GM19238 (cell line): ENCODE measurements at regions not wholly inside any gene's neighbourhood (a gene's known extent, or its start where the extent isn't known, plus 50 kb on each side); places are given as distances from the start of the nearest gene placed in this dataset.

ENCODE experiments used
- DNase-seq: peaks from one replicate; pipeline ENCODE4 v3.0.0; 2011; ENCODE audit warnings: low spot score; ENCODE audit not compliant: insufficient read length

- DNase-seq, result no peak
Measured at GRCh38 chrX:14476205-14476604, 53.1 kb upstream of the GLRA2 start.

GRCh38 chrX:14449773-14450172, 79.6 kb upstream of the GLRA2 start:
- no peak for DNase-seq

GRCh38 chrX:14448406-14448805, 80.9 kb upstream of the GLRA2 start:
- no peak for DNase-seq

GRCh38 chrX:14440106-14440505, 89.2 kb upstream of the GLRA2 start:
- DNase-seq, result no peak

- DNase-seq, result no peak
Measured at GRCh38 chrX:14427614-14428013, 101.7 kb upstream of the GLRA2 start.

GRCh38 chrX:14420841-14421240, 108.5 kb upstream of the GLRA2 start:
- DNase-seq, result no peak

- DNase-seq, result no peak
Measured at GRCh38 chrX:14412686-14413085, 116.7 kb upstream of the GLRA2 start.

- DNase-seq, result no peak
Measured at GRCh38 chrX:14411326-14411725, 118.0 kb upstream of the GLRA2 start.

- no peak for DNase-seq
Measured at GRCh38 chrX:14409341-14409740, 120.0 kb upstream of the GLRA2 start.

GRCh38 chrX:14406225-14406624, 123.1 kb upstream of the GLRA2 start:
- DNase-seq, result no peak

GRCh38 chrX:14398725-14399124, 130.6 kb upstream of the GLRA2 start:
- DNase-seq, result no peak

GRCh38 chrX:14389682-14390081, 139.7 kb upstream of the GLRA2 start:
- DNase-seq, result no peak

GRCh38 chrX:14386981-14387380, 142.4 kb upstream of the GLRA2 start:
- no peak for DNase-seq

GRCh38 chrX:14380044-14380443, 149.3 kb upstream of the GLRA2 start:
- DNase-seq, result no peak

GRCh38 chrX:14377427-14377826, 151.9 kb upstream of the GLRA2 start:
- DNase-seq, result no peak

GRCh38 chrX:14363728-14364127, 165.6 kb upstream of the GLRA2 start:
- no peak for DNase-seq

- DNase-seq, result no peak
Measured at GRCh38 chrX:14362721-14363120, 166.6 kb upstream of the GLRA2 start.

- no peak for DNase-seq
Measured at GRCh38 chrX:14361435-14361834, 167.9 kb upstream of the GLRA2 start.

GRCh38 chrX:14359727-14360126, 169.6 kb upstream of the GLRA2 start:
- DNase-seq, result no peak

GRCh38 chrX:14359316-14359715, 170.0 kb upstream of the GLRA2 start:
- DNase-seq, result no peak

- DNase-seq, result no peak
Measured at GRCh38 chrX:14357314-14357713, 172.0 kb upstream of the GLRA2 start.

- no peak for DNase-seq
Measured at GRCh38 chrX:14356401-14356800, 172.9 kb upstream of the GLRA2 start.

- no peak for DNase-seq
Measured at GRCh38 chrX:14355556-14355955, 173.8 kb upstream of the GLRA2 start.

- DNase-seq, result no peak
Measured at GRCh38 chrX:14354521-14354920, 174.8 kb upstream of the GLRA2 start.
